ENCODE measurements at regions not wholly inside any gene's neighbourhood (a gene's known extent, or its start where the extent isn't known, plus 50 kb on each side); places are given as distances from the start of the nearest gene placed in this dataset.

GRCh38 chr13:67283637-67284036 lies 53.5 kb upstream of the PCDH9 start:
- TF ChIP-seq, protein P1, sequence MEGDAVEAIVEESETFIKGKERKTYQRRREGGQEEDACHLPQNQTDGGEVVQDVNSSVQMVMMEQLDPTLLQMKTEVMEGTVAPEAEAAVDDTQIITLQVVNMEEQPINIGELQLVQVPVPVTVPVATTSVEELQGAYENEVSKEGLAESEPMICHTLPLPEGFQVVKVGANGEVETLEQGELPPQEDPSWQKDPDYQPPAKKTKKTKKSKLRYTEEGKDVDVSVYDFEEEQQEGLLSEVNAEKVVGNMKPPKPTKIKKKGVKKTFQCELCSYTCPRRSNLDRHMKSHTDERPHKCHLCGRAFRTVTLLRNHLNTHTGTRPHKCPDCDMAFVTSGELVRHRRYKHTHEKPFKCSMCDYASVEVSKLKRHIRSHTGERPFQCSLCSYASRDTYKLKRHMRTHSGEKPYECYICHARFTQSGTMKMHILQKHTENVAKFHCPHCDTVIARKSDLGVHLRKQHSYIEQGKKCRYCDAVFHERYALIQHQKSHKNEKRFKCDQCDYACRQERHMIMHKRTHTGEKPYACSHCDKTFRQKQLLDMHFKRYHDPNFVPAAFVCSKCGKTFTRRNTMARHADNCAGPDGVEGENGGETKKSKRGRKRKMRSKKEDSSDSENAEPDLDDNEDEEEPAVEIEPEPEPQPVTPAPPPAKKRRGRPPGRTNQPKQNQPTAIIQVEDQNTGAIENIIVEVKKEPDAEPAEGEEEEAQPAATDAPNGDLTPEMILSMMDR (IDR thresholded peaks at IDR 0.05; ENCODE audit: insufficient read depth, low read depth, low read length): no peak
- no peak for TF ChIP-seq EZH2 (IDR thresholded peaks at IDR 0.05; ENCODE audit: insufficient read depth, low read length)
